PC-3 (cell line): ENCODE measurements at regions not wholly inside any gene's neighbourhood (a gene's known extent, or its start where the extent isn't known, plus 50 kb on each side); places are given as distances from the start of the nearest gene placed in this dataset.

Experiments
- CTCF ChIP-seq: fragments of 300-600 bp; sonication (generic); conservative IDR thresholded peaks from 2 replicates; pipeline ENCODE4 v1.5.1; 2017; ENCODE audit warnings: antibody characterized with exemption, low read depth, mild to moderate bottlenecking, low read length
- EZH2phosphoT487 ChIP-seq: fragments of 300-600 bp; sonication (generic); IDR thresholded peaks from 2 replicates; pipeline ENCODE4 v1.6.1; 2018; ENCODE audit warnings: mild to moderate bottlenecking, antibody characterized with exemption, low read length, borderline replicate concordance

- no peak for TF ChIP-seq CTCF
- no peak for TF ChIP-seq EZH2phosphoT487
Observed at GRCh38 chr21:35236090-35236489, 187.0 kb upstream of the RUNX1 start.
